ENCODE measurements at regions not wholly inside any gene's neighbourhood (a gene's known extent, or its start where the extent isn't known, plus 50 kb on each side); places are given as distances from the start of the nearest gene placed in this dataset.

GRCh38 chr1:239274242-239274830 lies 112.0 kb upstream of the CHRM3 start:
- DNase-seq (ENCODE audit: low spot score) = no peak
- POLR2A ChIA-PET (ENCODE audit: low non-redundant PET) = no interaction called here

GRCh38 chr1:239270509-239270908 lies 115.9 kb upstream of the CHRM3 start:
- no peak for TF ChIP-seq CTCF (conservative IDR thresholded peaks at IDR 0.05; ENCODE audit: low read depth)
- DNase-seq (ENCODE audit: low spot score) = no peak
- POLR2A ChIA-PET (ENCODE audit: low non-redundant PET) = no interaction called here
- CTCF ChIA-PET = no interaction called here
- H3K27ac ChIP-seq = no peak overlapping the region

More at GRCh38 chr1:239274242-239274830, 112.0 kb upstream of the CHRM3 start:
- CTCF ChIA-PET = no interaction called here
- no peak for TF ChIP-seq CTCF (conservative IDR thresholded peaks at IDR 0.05; ENCODE audit: low read depth)
- H3K27ac ChIP-seq = no peak overlapping the region

GRCh38 chr1:239269706-239270105 lies 116.7 kb upstream of the CHRM3 start:
- POLR2A ChIA-PET (ENCODE audit: low non-redundant PET) = no interaction called here
- CTCF ChIA-PET = no interaction called here
- no peak overlapping the region for H3K27ac ChIP-seq
- no peak for DNase-seq (ENCODE audit: low spot score)
- TF ChIP-seq CTCF (conservative IDR thresholded peaks at IDR 0.05; ENCODE audit: low read depth) = no peak

- ChIA-PET CTCF (no interaction called here), POLR2A (ENCODE audit: low non-redundant PET) (no interaction called here)
- TF ChIP-seq CTCF (conservative IDR thresholded peaks at IDR 0.05; ENCODE audit: low read depth) = no peak
- H3K27ac ChIP-seq = no peak overlapping the region
- no peak for DNase-seq (ENCODE audit: low spot score)
Observed at GRCh38 chr1:239268941-239269340, 117.4 kb upstream of the CHRM3 start.

GRCh38 chr1:239268007-239268406 lies 118.4 kb upstream of the CHRM3 start:
- DNase-seq (ENCODE audit: low spot score) = no peak
- POLR2A ChIA-PET (ENCODE audit: low non-redundant PET) = no interaction called here
- CTCF ChIA-PET = no interaction called here
- no peak overlapping the region for H3K27ac ChIP-seq
- no peak for TF ChIP-seq CTCF (conservative IDR thresholded peaks at IDR 0.05; ENCODE audit: low read depth)

GRCh38 chr1:239263801-239264200 lies 122.6 kb upstream of the CHRM3 start:
- H3K27ac ChIP-seq = no peak overlapping the region
- ChIA-PET CTCF (no interaction called here), POLR2A (ENCODE audit: low non-redundant PET) (no interaction called here)
- TF ChIP-seq CTCF (conservative IDR thresholded peaks at IDR 0.05; ENCODE audit: low read depth) = no peak
- no peak for DNase-seq (ENCODE audit: low spot score)

- ChIA-PET CTCF (no interaction called here), POLR2A (ENCODE audit: low non-redundant PET) (no interaction called here)
- H3K27ac ChIP-seq = no peak overlapping the region
- DNase-seq (ENCODE audit: low spot score) = no peak
- no peak for TF ChIP-seq CTCF (conservative IDR thresholded peaks at IDR 0.05; ENCODE audit: low read depth)
Observed at GRCh38 chr1:239262538-239262937, 123.8 kb upstream of the CHRM3 start.

Data from RWPE1 (cell line).